COLO668 (cell line): ENCODE measurements at regions not wholly inside any gene's neighbourhood (a gene's known extent, or its start where the extent isn't known, plus 50 kb on each side); places are given as distances from the start of the nearest gene placed in this dataset.

Experiments used
- DNase-seq: peaks from one replicate; lab custom pipeline; 2025; ENCODE audit not compliant: unreplicated experiment; lab: John Stamatoyannopoulos, UW

GRCh38 chr1:69292833-69293232 is 274.9 kb upstream of the LRRC7 start:
- DNase-seq = no peak

GRCh38 chr1:69294171-69294570 is 273.6 kb upstream of the LRRC7 start:
- DNase-seq = no peak

GRCh38 chr1:69295265-69295664 is 272.5 kb upstream of the LRRC7 start:
- DNase-seq = no peak

- DNase-seq = no peak
Observed at GRCh38 chr1:69305621-69306020, 262.1 kb upstream of the LRRC7 start.

- DNase-seq = no peak
Observed at GRCh38 chr1:69312055-69312732, 255.5 kb upstream of the LRRC7 start.

- no peak for DNase-seq
Observed at GRCh38 chr1:69313118-69313517, 254.6 kb upstream of the LRRC7 start.

GRCh38 chr1:69315416-69315815 is 252.3 kb upstream of the LRRC7 start:
- no peak for DNase-seq

- DNase-seq = no peak
Observed at GRCh38 chr1:69315823-69316222, 251.9 kb upstream of the LRRC7 start.

- DNase-seq = no peak
Observed at GRCh38 chr1:69319287-69319686, 248.4 kb upstream of the LRRC7 start.

GRCh38 chr1:69320757-69321211 is 246.9 kb upstream of the LRRC7 start:
- no peak for DNase-seq

- no peak for DNase-seq
Observed at GRCh38 chr1:69321311-69321710, 246.4 kb upstream of the LRRC7 start.

- DNase-seq = no peak
Observed at GRCh38 chr1:69328186-69328585, 239.5 kb upstream of the LRRC7 start.

- no peak for DNase-seq
Observed at GRCh38 chr1:69363236-69363635, 204.5 kb upstream of the LRRC7 start.

GRCh38 chr1:69373520-69373919 is 194.2 kb upstream of the LRRC7 start:
- no peak for DNase-seq

- no peak for DNase-seq
Observed at GRCh38 chr1:69376408-69376807, 191.3 kb upstream of the LRRC7 start.

- no peak for DNase-seq
Observed at GRCh38 chr1:69377507-69377906, 190.2 kb upstream of the LRRC7 start.

- no peak for DNase-seq
Observed at GRCh38 chr1:69388044-69388443, 179.7 kb upstream of the LRRC7 start.

GRCh38 chr1:69400128-69400527 is 167.6 kb upstream of the LRRC7 start:
- no peak for DNase-seq

GRCh38 chr1:69401879-69402278 is 165.8 kb upstream of the LRRC7 start:
- no peak for DNase-seq

- DNase-seq = no peak
Observed at GRCh38 chr1:69403756-69404320, 163.9 kb upstream of the LRRC7 start.

GRCh38 chr1:69404486-69404885 is 163.2 kb upstream of the LRRC7 start:
- DNase-seq = no peak

GRCh38 chr1:69406244-69406643 is 161.5 kb upstream of the LRRC7 start:
- DNase-seq = no peak
